Activated T-helper 17 cell treated with anti-CD3 and anti-CD28 coated beads, Interleukin-2, amount 50 U/mL, for 72 hours (primary cell): ENCODE measurements at regions not wholly inside any gene's neighbourhood (a gene's known extent, or its start where the extent isn't known, plus 50 kb on each side); places are given as distances from the start of the nearest gene placed in this dataset.
"Not testable (repeated sequence)": the region's sequence is repeated elsewhere in the genome, so short reads cannot be mapped to it uniquely, and the experiment has no call there.

ENCODE experiments used
- ATAC-seq: fragments of 150-1000 bp; cut with Tn5 transposase; replicated peaks from 2 replicates; pipeline ENCODE4 v1.10.0; 2021; ENCODE audit warnings: mild to moderate bottlenecking, moderate library complexity
- H3K27ac Mint-ChIP-seq: one replicate; pipeline ENCODE4 v1.8.0; 2022; ENCODE audit warnings: mixed read lengths
- H3K27me3 Mint-ChIP-seq: one replicate; pipeline ENCODE4 v1.8.0; 2022; ENCODE audit warnings: mixed read lengths
- H3K36me3 Mint-ChIP-seq: one replicate; pipeline ENCODE4 v1.8.0; 2022; ENCODE audit warnings: low read depth, mild to moderate bottlenecking, mixed read lengths
- H3K4me1 Mint-ChIP-seq: one replicate; pipeline ENCODE4 v1.8.0; 2022; ENCODE audit warnings: mixed read lengths
- H3K4me3 Mint-ChIP-seq: one replicate; pipeline ENCODE4 v1.8.0; 2022; ENCODE audit warnings: mild to moderate bottlenecking, mixed read lengths
- H3K9me3 Mint-ChIP-seq: one replicate; pipeline ENCODE4 v1.8.0; 2022; ENCODE audit warnings: mixed read lengths

GRCh38 chr12:126038434-126038833 is 973.2 kb downstream of the AACS start:
- H3K4me3 Mint-ChIP-seq, result no peak overlapping the region
- H3K9me3 Mint-ChIP-seq, result no peaks in the 10 kb centered on the region

DNA sequence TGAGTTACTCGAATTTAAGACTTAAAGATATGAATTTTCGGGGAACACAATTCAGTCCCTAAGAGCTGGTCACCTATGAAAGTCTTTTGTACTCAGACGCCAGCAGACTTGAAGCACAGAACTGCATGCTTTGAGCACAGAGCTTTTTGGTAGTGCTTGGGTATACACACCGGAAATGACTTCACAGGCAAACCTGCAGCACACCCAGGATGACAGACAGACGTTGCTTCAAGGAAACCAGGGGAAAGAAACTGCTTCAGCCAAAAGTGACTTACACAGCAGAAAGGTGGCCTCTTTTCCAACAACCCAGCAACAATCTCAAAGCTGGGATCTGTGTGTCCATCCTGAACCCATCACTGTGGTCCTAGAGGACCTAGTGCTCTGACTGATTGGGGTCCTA is 975.1 kb downstream of the AACS start:
- Mint-ChIP-seq H3K27ac (no peak overlapping the region), H3K4me1 (no peaks in the 10 kb centered on the region), H3K9me3 (no peaks in the 10 kb centered on the region), H3K27me3 (peaks cover 8% of the 10 kb centered on the region), H3K4me3 (no peak overlapping the region), H3K36me3 (no peaks in the 10 kb centered on the region)
- ATAC-seq, result no peak

More at GRCh38 chr12:126038434-126038833, 973.2 kb downstream of the AACS start:
- no peaks in the 10 kb centered on the region for H3K4me1 Mint-ChIP-seq
- peaks cover 5% of the 10 kb centered on the region for H3K27me3 Mint-ChIP-seq
- ATAC-seq, result no peak
- H3K27ac Mint-ChIP-seq, result no peak overlapping the region
- H3K36me3 Mint-ChIP-seq, result no peaks in the 10 kb centered on the region

DNA sequence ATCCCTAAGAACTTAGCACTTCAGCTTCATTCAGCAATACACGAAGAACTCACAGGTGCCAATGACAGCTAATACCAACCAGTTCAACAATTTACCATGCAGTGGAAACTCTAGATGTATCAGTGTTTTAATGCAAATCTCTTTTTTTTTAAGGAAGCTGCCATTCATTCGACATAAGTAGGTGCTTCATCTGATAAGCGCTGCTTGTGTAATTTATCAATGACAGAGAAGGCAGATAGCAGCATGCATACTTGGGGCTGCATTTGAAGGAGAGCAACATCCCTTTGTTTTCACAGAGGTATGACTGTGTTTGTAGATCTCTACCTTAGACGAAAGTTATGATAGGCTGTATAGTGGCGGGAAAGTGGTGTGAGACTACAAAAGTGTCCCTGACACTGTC is 977.1 kb downstream of the AACS start:
- no peak overlapping the region for H3K27ac Mint-ChIP-seq
- H3K36me3 Mint-ChIP-seq, result no peaks in the 10 kb centered on the region
- no peak overlapping the region for H3K4me3 Mint-ChIP-seq
- H3K27me3 Mint-ChIP-seq, result peaks cover 8% of the 10 kb centered on the region
- peaks cover 4% of the 10 kb centered on the region for H3K9me3 Mint-ChIP-seq
- no peak for ATAC-seq
- H3K4me1 Mint-ChIP-seq, result no peaks in the 10 kb centered on the region

DNA sequence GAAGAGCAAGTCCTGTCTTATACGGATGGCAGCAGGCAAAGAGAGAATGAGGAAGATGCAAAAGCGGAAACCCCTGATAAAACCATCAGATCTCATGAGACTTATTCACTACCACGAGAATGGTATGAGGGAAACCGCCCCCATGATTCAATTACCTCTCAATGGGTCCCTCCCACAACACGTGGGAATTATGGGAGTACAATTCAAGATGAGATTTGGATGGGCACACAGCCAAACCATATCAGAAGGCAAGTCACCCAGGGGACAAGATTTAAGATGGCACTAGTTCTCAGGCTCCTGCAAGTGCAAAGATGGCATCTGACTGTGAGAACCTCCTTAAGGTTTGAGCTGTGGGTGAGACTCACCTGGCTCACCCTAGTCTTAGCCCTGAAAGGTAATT is 984.3 kb downstream of the AACS start:
- ATAC-seq, H3K36me3 Mint-ChIP-seq, H3K4me1 Mint-ChIP-seq, H3K27me3 Mint-ChIP-seq, H3K27ac Mint-ChIP-seq, H3K4me3 Mint-ChIP-seq: not testable (repeated sequence)
- peaks cover 10% of the 10 kb centered on the region for H3K9me3 Mint-ChIP-seq

DNA sequence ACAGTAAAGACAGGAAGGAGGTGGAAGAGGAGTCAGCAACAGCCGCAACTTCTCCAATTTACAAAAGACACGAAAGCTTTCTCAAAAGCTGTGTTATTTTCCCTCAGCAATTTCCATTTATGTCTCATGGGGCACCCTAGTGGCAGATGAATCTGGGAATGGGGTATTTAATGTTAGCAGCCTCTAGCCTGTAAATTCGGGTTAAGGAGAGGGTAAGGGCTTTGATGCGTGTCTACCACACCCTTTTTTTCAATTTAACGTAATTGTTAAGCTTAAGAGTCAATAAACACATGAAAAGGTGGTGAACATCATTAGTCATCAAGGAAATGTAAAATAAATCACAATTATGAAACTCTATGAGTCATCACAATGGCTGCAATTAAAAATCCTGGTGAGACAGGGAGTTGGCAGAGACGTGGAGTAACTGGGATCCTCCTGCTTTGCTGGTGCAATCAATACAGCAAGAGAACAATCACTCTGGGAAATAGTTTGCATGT is 986.4 kb downstream of the AACS start:
- ATAC-seq, result no peak
- H3K27ac Mint-ChIP-seq, result no peak overlapping the region
- no peak overlapping the region for H3K4me3 Mint-ChIP-seq
- no peaks in the 10 kb centered on the region for H3K27me3 Mint-ChIP-seq
- H3K9me3 Mint-ChIP-seq, result peaks cover 10% of the 10 kb centered on the region
- H3K36me3 Mint-ChIP-seq, result no peaks in the 10 kb centered on the region
- no peaks in the 10 kb centered on the region for H3K4me1 Mint-ChIP-seq

GRCh38 chr12:126055521-126055920 is 990.3 kb downstream of the AACS start:
- Mint-ChIP-seq H3K4me1 (no peaks in the 10 kb centered on the region), H3K4me3 (no peak overlapping the region), H3K27ac (no peak overlapping the region), H3K36me3 (no peaks in the 10 kb centered on the region), H3K9me3 (peaks cover 8% of the 10 kb centered on the region), H3K27me3 (no peaks in the 10 kb centered on the region)
- no peak for ATAC-seq

GRCh38 chr12:126061777-126062176 is 996.5 kb downstream of the AACS start:
- H3K9me3 Mint-ChIP-seq, result peaks cover under 1% of the 10 kb centered on the region
- no peaks in the 10 kb centered on the region for H3K4me1 Mint-ChIP-seq
- no peak overlapping the region for H3K27ac Mint-ChIP-seq
- H3K27me3 Mint-ChIP-seq, result peaks cover 7% of the 10 kb centered on the region
- H3K36me3 Mint-ChIP-seq, result no peaks in the 10 kb centered on the region
- H3K4me3 Mint-ChIP-seq, result no peak overlapping the region
- no peak for ATAC-seq

GRCh38 chr12:126064028-126064427 is 998.8 kb downstream of the AACS start:
- Mint-ChIP-seq H3K27me3 (peaks cover 7% of the 10 kb centered on the region), H3K9me3 (no peaks in the 10 kb centered on the region), H3K27ac (no peak overlapping the region), H3K36me3 (no peaks in the 10 kb centered on the region), H3K4me3 (no peak overlapping the region), H3K4me1 (no peaks in the 10 kb centered on the region)
- ATAC-seq, result no peak

DNA sequence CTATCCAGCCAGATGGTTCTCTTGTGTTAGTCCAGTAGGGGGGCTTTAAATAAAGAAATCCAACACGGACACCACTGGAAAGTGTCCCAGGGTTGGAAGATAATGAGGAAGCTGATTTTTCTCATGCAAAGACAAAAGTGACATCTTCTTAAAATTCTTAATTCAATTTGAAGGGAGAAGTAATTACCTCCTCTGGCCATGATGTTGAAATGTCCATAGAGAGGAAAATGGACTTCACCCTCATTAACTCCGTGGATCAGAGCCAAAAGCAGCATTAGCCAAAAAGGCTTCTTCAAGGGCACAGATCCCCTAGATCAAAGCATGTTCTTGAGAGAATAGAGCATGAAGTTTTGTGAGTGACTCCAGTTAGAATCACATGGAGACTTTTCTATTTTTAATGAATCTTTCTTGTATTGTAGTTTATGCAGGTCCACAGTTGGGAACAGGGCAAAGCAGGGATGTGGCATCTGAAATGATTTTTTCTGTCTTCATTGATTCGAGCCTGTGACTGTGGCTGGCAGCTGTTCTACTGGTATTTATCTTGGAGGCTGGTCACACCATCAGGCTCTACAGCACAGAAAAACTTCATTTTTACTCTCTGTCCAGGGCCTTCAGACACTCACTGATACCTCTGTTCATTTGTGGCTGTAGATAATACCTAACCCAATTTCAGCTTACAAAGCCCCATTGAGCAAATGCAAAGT is 1002.5 kb downstream of the AACS start:
- ATAC-seq, result no peak
- Mint-ChIP-seq H3K36me3 (no peaks in the 10 kb centered on the region), H3K9me3 (peaks cover 7% of the 10 kb centered on the region), H3K4me1 (no peaks in the 10 kb centered on the region), H3K27me3 (peaks cover 4% of the 10 kb centered on the region), H3K4me3 (no peak overlapping the region), H3K27ac (no peak overlapping the region)

GRCh38 chr12:126069549-126070165 is 1004.4 kb downstream of the AACS start:
- Mint-ChIP-seq H3K36me3 (no peaks in the 10 kb centered on the region), H3K4me1 (no peaks in the 10 kb centered on the region), H3K27ac (no peak overlapping the region), H3K4me3 (no peak overlapping the region), H3K9me3 (peaks cover 7% of the 10 kb centered on the region), H3K27me3 (peaks cover 3% of the 10 kb centered on the region)
- ATAC-seq, result no peak

GRCh38 chr12:126076515-126076914 is 1011.3 kb downstream of the AACS start:
- ATAC-seq, result no peak
- Mint-ChIP-seq H3K9me3 (peaks cover 9% of the 10 kb centered on the region), H3K4me3 (no peak overlapping the region), H3K27ac (no peak overlapping the region), H3K4me1 (no peaks in the 10 kb centered on the region), H3K27me3 (peaks cover 14% of the 10 kb centered on the region), H3K36me3 (no peaks in the 10 kb centered on the region)

- Mint-ChIP-seq H3K9me3 (peaks cover under 1% of the 10 kb centered on the region), H3K27me3 (peaks cover 4% of the 10 kb centered on the region), H3K36me3 (no peaks in the 10 kb centered on the region), H3K4me1 (no peaks in the 10 kb centered on the region), H3K27ac (no peak overlapping the region), H3K4me3 (no peak overlapping the region)
- no peak for ATAC-seq
These were observed 1018.7 kb downstream of the AACS start for GRCh38 chr12:126083926-126084325.

GRCh38 chr12:126084480-126084879 is 1019.2 kb downstream of the AACS start:
- H3K4me3 Mint-ChIP-seq, result no peak overlapping the region
- no peaks in the 10 kb centered on the region for H3K36me3 Mint-ChIP-seq
- H3K27ac Mint-ChIP-seq, result no peak overlapping the region
- no peaks in the 10 kb centered on the region for H3K4me1 Mint-ChIP-seq
- no peaks in the 10 kb centered on the region for H3K9me3 Mint-ChIP-seq
- no peak for ATAC-seq
- H3K27me3 Mint-ChIP-seq, result peaks cover 3% of the 10 kb centered on the region

- H3K9me3 Mint-ChIP-seq, result no peaks in the 10 kb centered on the region
- H3K4me3 Mint-ChIP-seq, result no peak overlapping the region
- no peaks in the 10 kb centered on the region for H3K27me3 Mint-ChIP-seq
- H3K27ac Mint-ChIP-seq, result no peak overlapping the region
- no peak for ATAC-seq
- H3K4me1 Mint-ChIP-seq, result no peaks in the 10 kb centered on the region
- no peaks in the 10 kb centered on the region for H3K36me3 Mint-ChIP-seq
These were observed 1021.0 kb downstream of the AACS start for GRCh38 chr12:126086242-126086641.

GRCh38 chr12:126087692-126088091 is 1022.5 kb downstream of the AACS start:
- H3K27ac Mint-ChIP-seq, result no peak overlapping the region
- H3K4me3 Mint-ChIP-seq, result no peak overlapping the region
- peaks cover 3% of the 10 kb centered on the region for H3K9me3 Mint-ChIP-seq
- no peak for ATAC-seq
- H3K36me3 Mint-ChIP-seq, result no peaks in the 10 kb centered on the region
- no peaks in the 10 kb centered on the region for H3K4me1 Mint-ChIP-seq
- no peaks in the 10 kb centered on the region for H3K27me3 Mint-ChIP-seq
